SU-DHL-6 (cell line): ENCODE measurements at regions not wholly inside any gene's neighbourhood (a gene's known extent, or its start where the extent isn't known, plus 50 kb on each side); places are given as distances from the start of the nearest gene placed in this dataset.

Experiments
- H2AFZ ChIP-seq: fragments of 200-600 bp; sonication (generic); 2 replicates; pipeline ENCODE4 v1.6.1; 2014; ENCODE audit warnings: low read depth, mild to moderate bottlenecking, moderate library complexity, mixed read lengths, antibody characterized with exemption, low read length; ENCODE audit not compliant: severe bottlenecking
- H3F3A ChIP-seq: fragments of 200-600 bp; shearing (Covaris generic); 2 replicates; pipeline ENCODE4 v1.6.0; 2016; ENCODE audit warnings: antibody characterized with exemption, mild to moderate bottlenecking; ENCODE audit not compliant: insufficient read depth
- H3K27ac ChIP-seq: fragments of 200-600 bp; sonication (generic); 2 replicates; pipeline ENCODE4 v1.5.1; 2016; ENCODE audit warnings: low read depth, mild to moderate bottlenecking, low read length, moderate library complexity, mixed read lengths
- H3K27me3 ChIP-seq: fragments of 200-600 bp; sonication (generic), shearing (Covaris generic); 2 replicates; pipeline ENCODE4 v1.6.0; 2014; ENCODE audit warnings: mild to moderate bottlenecking, low read length
- H3K36me3 ChIP-seq: fragments of 200-600 bp; sonication (generic); 2 replicates; pipeline ENCODE4 v1.6.1; 2014; ENCODE audit warnings: mild to moderate bottlenecking, low read length, mixed read lengths
- H3K4me2 ChIP-seq: fragments of 300-600, 200-600 bp; shearing (Covaris generic), sonication (generic); 2 replicates; pipeline ENCODE4 v1.6.0; 2014; ENCODE audit warnings: low read length, low read depth, mild to moderate bottlenecking; ENCODE audit not compliant: poor library complexity, severe bottlenecking
- H3K4me3 ChIP-seq: fragments of 200-600 bp; sonication (generic); 2 replicates; pipeline ENCODE4 v1.5.1; 2014; ENCODE audit warnings: antibody characterized with exemption, low read length, mild to moderate bottlenecking, mixed read lengths; ENCODE audit not compliant: insufficient read depth, poor library complexity, severe bottlenecking
- H3K79me2 ChIP-seq: fragments of 200-600 bp; sonication (generic); 2 replicates; pipeline ENCODE4 v1.6.1; 2014; ENCODE audit warnings: mild to moderate bottlenecking, low read length, moderate library complexity; ENCODE audit not compliant: insufficient read depth
- H3K9ac ChIP-seq: fragments of 200-600 bp; sonication (generic); 2 replicates; pipeline ENCODE4 v1.7.0; 2014; ENCODE audit warnings: mild to moderate bottlenecking, low read length
- H3K9me2 ChIP-seq: fragments of 200-600 bp; sonication (generic); replicated peaks from 2 replicates; pipeline ENCODE4 v1.6.1; 2014; ENCODE audit warnings: low read length; ENCODE audit not compliant: insufficient read depth
- H3K9me3 ChIP-seq: fragments of 200-600 bp; sonication (generic); 2 replicates; pipeline ENCODE4 v1.6.1; 2014; ENCODE audit warnings: low read length, mixed read lengths; ENCODE audit not compliant: insufficient read depth
- H4K20me1 ChIP-seq: fragments of 200-600 bp; sonication (generic); 2 replicates; pipeline ENCODE4 v1.6.1; 2014; ENCODE audit warnings: low read depth, mild to moderate bottlenecking, antibody characterized with exemption, low read length, moderate library complexity, mixed read lengths
- CTCF ChIP-seq: fragments of 200-600 bp; sonication (generic); IDR thresholded peaks from one replicate; pipeline ENCODE4 v1.5.1; 2017; ENCODE audit warnings: antibody characterized with exemption, mild to moderate bottlenecking, low read length, moderate library complexity; ENCODE audit not compliant: insufficient read depth, poor library complexity, severe bottlenecking
- EZH2phosphoT487 ChIP-seq: fragments of 200-600 bp; sonication (generic), shearing (Covaris generic); conservative IDR thresholded peaks from 2 replicates; pipeline ENCODE4 v1.6.1; 2018; ENCODE audit warnings: mild to moderate bottlenecking, antibody characterized with exemption, low read length, moderate library complexity, mixed read lengths

- TF ChIP-seq CTCF (no peak), EZH2phosphoT487 (no peak)
- no peak overlapping the region for H3K4me2 ChIP-seq
- no peak overlapping the region for H2AFZ ChIP-seq
- no peaks in the 10 kb centered on the region for H3K9me3 ChIP-seq
- H3K9ac ChIP-seq: no peak overlapping the region
- no peaks in the 10 kb centered on the region for H3K27me3 ChIP-seq
- no peaks in the 10 kb centered on the region for H3K36me3 ChIP-seq
- no peaks in the 10 kb centered on the region for H3K9me2 ChIP-seq
- H3K27ac ChIP-seq: no peak overlapping the region
- no peaks in the 10 kb centered on the region for H3K79me2 ChIP-seq
- H4K20me1 ChIP-seq: no peaks in the 10 kb centered on the region
- H3K4me3 ChIP-seq: no peak overlapping the region
- H3F3A ChIP-seq: no peaks in the 10 kb centered on the region
These were observed 109.4 kb upstream of the DUSP10 start for GRCh38 chr1:221851336-221851735.

- no peak overlapping the region for H3K4me3 ChIP-seq
- peak overlapping the region; percentile 18 for H2AFZ ChIP-seq
- H3K27me3 ChIP-seq: no peaks in the 10 kb centered on the region
- H3K36me3 ChIP-seq: no peaks in the 10 kb centered on the region
- TF ChIP-seq CTCF (no peak), EZH2phosphoT487 (no peak)
- no peak overlapping the region for H3K27ac ChIP-seq
- H3K9me3 ChIP-seq: no peaks in the 10 kb centered on the region
- no peaks in the 10 kb centered on the region for H3K9me2 ChIP-seq
- no peaks in the 10 kb centered on the region for H4K20me1 ChIP-seq
- H3K9ac ChIP-seq: no peak overlapping the region
- H3K4me2 ChIP-seq: no peak overlapping the region
- H3F3A ChIP-seq: no peaks in the 10 kb centered on the region
- no peaks in the 10 kb centered on the region for H3K79me2 ChIP-seq
These were observed 108.7 kb upstream of the DUSP10 start for GRCh38 chr1:221850470-221851187.

- Histone ChIP-seq H3K4me3 (no peak overlapping the region), H3K27me3 (no peaks in the 10 kb centered on the region), H3K9ac (no peak overlapping the region), H4K20me1 (no peaks in the 10 kb centered on the region), H3F3A (no peaks in the 10 kb centered on the region), H3K9me3 (no peaks in the 10 kb centered on the region), H3K9me2 (no peaks in the 10 kb centered on the region), H3K27ac (no peak overlapping the region), H3K36me3 (no peaks in the 10 kb centered on the region), H3K4me2 (no peak overlapping the region), H3K79me2 (no peaks in the 10 kb centered on the region), H2AFZ (no peak overlapping the region)
- no peak for TF ChIP-seq EZH2phosphoT487
- TF ChIP-seq CTCF: no peak
These were observed 108.0 kb upstream of the DUSP10 start for GRCh38 chr1:221849897-221850296.
